Stimulated activated CD8-positive, alpha-beta memory T cell treated with anti-CD3 and anti-CD28 coated beads, Interleukin-4, amount 100 ng/mL, for 48 hours (primary cell): ENCODE measurements at regions not wholly inside any gene's neighbourhood (a gene's known extent, or its start where the extent isn't known, plus 50 kb on each side); places are given as distances from the start of the nearest gene placed in this dataset.
"Not testable (repeated sequence)": the region's sequence is repeated elsewhere in the genome, so short reads cannot be mapped to it uniquely, and the experiment has no call there.

ENCODE experiments used
- DNase-seq: peaks from one replicate; pipeline ENCODE4 v3.0.0-alpha.2; 2020

GRCh38 chr16:29197494-29198100, 208.9 kb downstream of the NPIPB11 start:
- DNase-seq: not testable (repeated sequence)

DNA sequence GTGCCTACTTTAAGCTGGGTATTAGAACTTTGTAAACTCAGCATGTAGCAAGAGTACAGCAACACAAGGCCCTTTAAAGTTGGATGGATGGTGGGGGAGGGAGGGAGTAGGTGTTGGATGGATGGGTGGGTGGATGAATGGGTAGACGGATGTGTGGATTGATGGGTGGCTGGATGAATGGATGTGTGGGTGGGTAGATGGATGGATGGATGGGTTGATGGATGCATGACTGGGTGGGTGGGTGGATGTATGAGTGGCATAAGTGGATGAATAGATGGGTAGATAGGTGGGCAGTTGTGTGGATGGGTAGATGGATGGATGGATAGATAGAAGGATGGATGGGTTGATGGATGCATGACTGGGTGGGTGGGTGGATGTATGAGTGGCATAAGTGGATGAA, 209.8 kb downstream of the NPIPB11 start:
- not testable (repeated sequence) for DNase-seq

- not testable (repeated sequence) for DNase-seq
These were observed 210.4 kb downstream of the LAT start for GRCh38 chr16:29195116-29195872.

DNA sequence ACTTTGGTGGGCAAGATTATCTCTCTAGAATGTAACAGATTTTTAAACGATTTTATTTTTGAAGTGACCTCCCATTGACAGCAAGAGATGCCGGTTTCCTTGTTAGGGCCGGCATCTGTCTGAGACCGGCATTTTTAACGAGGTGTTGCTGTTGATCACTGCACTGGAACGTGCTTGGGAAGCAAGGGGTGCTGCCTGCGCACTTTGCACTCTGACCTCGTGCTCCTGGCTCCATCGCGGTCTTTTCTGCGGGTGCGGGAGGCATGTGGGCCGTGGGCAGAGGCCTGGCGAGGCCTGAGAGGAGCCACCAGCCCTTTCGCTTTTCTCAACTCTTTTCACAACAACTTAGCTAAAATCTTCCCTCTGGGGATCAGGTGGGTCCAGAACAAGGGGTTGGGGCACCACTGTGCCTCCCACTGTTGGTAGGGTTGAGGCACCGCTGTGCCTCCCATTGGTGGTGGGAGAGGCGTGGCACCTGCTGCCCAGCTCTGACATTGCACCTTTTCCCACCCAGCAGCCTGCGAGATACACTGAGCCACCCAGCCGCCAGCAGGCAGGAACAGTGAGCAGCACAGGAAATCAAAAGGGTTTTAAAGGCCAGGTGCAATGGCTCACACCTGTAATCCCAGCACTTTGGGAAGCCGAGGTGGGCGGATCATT, 209.5 kb downstream of the LAT start:
- not testable (repeated sequence) for DNase-seq

GRCh38 chr16:29193634-29194033, 208.8 kb downstream of the LAT start:
- DNase-seq: not testable (repeated sequence)

- DNase-seq: not testable (repeated sequence)
These were observed 208.4 kb downstream of the LAT start for GRCh38 chr16:29193248-29193574.

GRCh38 chr16:29192329-29193247, 207.7 kb downstream of the LAT start:
- no peak for DNase-seq

GRCh38 chr16:29191636-29192180, 206.9 kb downstream of the LAT start:
- DNase-seq: not testable (repeated sequence)

DNA sequence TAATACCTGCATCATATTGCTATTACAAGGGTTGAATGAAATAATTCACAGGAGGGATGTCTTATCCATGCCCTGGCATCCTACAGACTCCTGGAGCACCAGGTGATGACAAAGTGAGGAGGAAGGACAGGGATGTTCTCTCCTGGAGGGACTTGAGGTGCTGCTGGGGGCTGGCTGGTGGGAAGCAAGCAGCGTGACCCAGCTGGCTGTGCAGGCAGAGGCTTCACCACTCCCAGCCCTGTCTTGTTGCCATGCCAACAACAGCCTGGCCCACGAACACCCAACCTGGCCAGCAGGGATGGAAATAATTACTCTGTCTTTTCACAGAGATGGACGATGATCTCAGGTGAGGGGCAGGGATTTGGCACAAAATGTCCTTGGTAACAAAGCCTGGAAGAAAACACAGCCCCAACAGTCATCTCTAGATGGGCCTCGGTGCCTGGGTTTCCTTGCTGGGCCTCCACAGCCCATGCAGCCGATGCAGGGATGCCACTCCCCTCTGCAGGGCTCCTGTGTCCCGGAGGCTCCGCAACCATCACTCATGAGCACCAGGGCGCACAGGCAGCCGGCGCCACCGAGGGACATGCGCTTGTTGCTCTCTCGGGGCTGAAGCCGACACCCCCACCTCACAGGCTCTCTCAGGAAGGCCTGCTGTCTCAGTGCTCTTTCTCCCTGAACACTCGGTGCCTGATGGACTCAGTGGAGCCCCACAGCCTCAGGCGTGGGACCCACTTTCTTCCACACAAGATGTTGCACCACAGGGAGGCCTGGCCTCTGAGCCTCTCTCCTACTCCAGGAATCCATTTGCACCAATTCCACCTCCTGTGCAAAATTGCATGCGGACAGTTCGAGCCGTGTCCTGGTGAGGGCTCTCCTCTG, 205.9 kb downstream of the LAT start:
- DNase-seq: not testable (repeated sequence)

DNA sequence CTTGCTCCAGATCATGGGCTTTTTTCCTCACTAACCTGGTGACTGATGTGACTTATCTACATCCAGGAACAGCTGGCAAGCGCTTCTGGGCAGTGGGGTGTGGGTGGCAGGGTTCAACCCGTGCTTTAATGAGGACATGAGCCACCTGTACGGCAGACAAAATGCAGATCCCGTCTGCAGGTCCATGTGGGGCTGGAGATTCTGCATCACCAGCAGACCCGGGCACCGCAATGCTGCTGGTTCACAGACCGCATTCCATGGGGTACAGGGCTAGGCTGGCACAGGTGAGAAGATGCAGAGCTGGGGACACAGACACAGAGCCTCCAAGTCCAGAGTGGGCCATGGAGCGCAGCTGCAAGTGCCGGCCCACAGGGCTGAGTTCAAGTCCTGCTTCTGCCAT, 204.0 kb downstream of the LAT start:
- DNase-seq: not testable (repeated sequence)

- not testable (repeated sequence) for DNase-seq
These were observed 201.7 kb downstream of the LAT start for GRCh38 chr16:29186306-29187220.

- DNase-seq: not testable (repeated sequence)
These were observed 201.0 kb downstream of the LAT start for GRCh38 chr16:29185872-29186271.

DNA sequence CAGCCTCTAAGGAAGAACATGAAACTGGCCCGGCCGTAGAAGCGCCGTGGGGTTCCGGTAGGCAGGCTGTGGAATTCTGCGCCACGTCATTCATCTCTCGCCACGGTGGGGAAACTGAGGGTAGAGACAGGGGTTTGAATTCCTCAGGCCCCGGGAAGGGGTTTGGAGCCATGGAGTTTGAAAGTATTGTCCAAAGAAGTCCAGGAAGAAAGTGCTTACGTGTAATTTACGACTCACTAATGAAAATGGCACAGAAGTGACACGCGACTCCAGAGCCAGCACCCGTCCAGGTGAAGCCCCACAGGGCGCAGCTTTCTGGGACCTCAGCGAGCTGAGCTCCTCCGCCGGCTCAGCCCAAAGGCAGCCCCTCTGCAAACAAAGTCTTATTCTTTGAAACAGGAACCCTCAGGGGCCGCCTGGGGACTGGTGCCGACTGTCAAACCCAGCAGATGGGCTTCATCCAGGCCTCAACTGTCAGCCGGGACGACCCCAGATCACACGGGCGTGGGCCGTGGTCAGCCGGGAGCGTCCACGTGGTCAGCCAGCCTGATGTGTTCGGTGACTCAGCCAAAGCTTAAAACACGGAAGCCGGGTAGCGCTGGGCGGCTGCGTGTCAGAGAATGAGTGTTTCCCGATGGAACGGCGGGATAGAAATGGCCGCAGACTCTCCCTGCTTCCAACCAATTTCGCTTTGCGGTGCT, 200.0 kb downstream of the LAT start:
- not testable (repeated sequence) for DNase-seq

- DNase-seq: not testable (repeated sequence)
These were observed 198.4 kb downstream of the LAT start for GRCh38 chr16:29182940-29183868.

GRCh38 chr16:29182501-29182900, 197.6 kb downstream of the LAT start:
- no peak for DNase-seq

DNA sequence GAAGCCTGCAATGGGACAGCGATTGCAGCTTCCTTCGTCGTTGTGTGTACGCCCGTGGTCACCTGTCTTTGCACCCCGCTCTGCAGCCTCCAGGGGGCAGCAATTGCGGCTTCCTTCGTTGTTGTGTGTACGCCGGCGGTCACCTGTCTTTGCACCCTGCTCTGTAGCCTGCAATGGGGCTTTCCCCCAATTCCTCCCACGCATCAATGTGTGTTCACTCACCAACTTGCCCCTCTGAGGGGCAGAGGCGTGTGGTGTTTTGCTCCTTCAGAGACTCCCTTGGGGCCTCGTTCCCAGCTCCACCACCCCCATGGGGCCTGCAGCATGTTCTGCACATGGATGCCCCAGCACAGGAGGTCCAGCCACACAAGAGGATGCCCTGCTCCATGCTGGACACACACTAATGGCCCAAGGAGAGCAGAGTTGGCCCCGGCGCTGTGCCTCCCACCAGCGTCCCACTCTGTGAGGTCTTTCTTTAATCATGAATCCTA, 197.1 kb downstream of the LAT start:
- peak; percentile 29 for DNase-seq

DNA sequence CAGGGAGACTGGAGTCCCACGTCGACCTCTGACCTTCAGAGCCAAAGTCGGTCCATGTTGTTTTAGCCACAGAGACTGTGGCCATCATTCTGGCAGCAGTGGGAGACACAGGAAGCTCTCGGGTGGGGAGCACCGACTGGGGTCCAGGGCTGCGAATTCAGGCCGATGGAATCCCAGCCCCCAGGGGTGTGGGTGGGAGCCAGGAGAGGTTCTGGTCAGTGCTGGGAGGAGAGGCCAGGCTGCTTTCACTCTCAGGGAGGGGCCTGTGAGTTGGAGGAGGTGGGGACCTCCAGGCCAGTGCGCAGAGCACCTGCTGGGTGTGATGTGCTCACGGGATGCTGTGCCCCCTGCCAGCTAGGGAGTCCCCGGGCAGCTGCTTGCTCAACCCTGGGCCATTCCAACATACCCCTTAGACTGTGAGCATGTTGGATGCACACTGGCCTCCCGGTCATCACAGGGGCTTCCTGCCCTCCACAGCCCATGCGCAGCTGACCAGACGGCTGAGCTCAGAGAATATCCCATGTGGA, 196.5 kb downstream of the LAT start:
- DNase-seq: not testable (repeated sequence)

DNA sequence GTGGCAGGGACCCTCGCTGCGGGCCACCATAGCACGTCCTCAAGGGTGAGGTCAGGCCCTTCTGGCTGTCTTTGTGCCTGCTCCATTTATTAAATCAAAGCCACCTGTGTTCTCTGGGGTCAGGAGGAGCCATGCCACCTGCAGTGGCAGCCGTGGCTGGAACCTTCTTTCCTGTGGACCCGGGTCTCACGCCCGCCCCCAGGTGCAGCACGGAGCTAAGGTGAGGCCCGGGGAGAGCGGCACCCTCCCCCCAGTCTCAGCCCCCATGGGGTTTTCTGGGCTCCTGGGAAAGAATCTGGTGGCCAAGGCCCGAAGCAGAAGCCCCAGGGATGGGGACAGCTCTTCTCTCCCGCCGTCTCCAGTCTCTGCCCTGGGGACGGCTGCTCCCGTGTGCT, 195.4 kb downstream of the LAT start:
- DNase-seq: not testable (repeated sequence)
